ENCODE measurements at regions not wholly inside any gene's neighbourhood (a gene's known extent, or its start where the extent isn't known, plus 50 kb on each side); places are given as distances from the start of the nearest gene placed in this dataset.
A peak's percentile ranks its signal among the peaks of the same experiment; 100 is the strongest.

- Histone ChIP-seq H3K27me3 (no peaks in the 10 kb centered on the region), H3K9me3 (ENCODE audit: low read depth) (no peaks in the 10 kb centered on the region), H3K27ac (peak overlapping the region; percentile 64), H3K9me2 (replicated peaks; ENCODE audit: insufficient read depth) (no peaks in the 10 kb centered on the region), H3K79me2 (no peaks in the 10 kb centered on the region), H4K20me1 (ENCODE audit: insufficient read depth, poor library complexity, severe bottlenecking) (no peaks in the 10 kb centered on the region), H3K4me3 (no peak overlapping the region), H3K4me2 (no peak overlapping the region), H3K36me3 (replicated peaks; ENCODE audit: insufficient read depth, low read depth) (no peaks in the 10 kb centered on the region), H2AFZ (no peak overlapping the region), H3K4me1 (ENCODE audit: insufficient read depth) (no peaks in the 10 kb centered on the region)
- DNase-seq (ENCODE audit: low spot score) = peak; percentile 25
- TF ChIP-seq CTCF (IDR thresholded peaks at IDR 0.05; ENCODE audit: poor library complexity) (no peak), EZH2 (IDR thresholded peaks at IDR 0.05; ENCODE audit: borderline replicate concordance) (no peak), EZH2phosphoT487 (IDR thresholded peaks at IDR 0.05; ENCODE audit: low read depth, severe bottlenecking, unreplicated experiment) (no peak)
- WGBS (ENCODE audit: low lambda C conversion rate, missing lambda C conversion rate) = 85% methylated on average over 6 of the region's 6 CpGs
These were observed 656.5 kb downstream of the BNC2 start for GRCh38 chr9:16213781-16214515.

GRCh38 chr9:16214677-16215352 lies 655.7 kb downstream of the BNC2 start:
- Histone ChIP-seq H3K4me2 (no peak overlapping the region), H4K20me1 (ENCODE audit: insufficient read depth, poor library complexity, severe bottlenecking) (no peaks in the 10 kb centered on the region), H3K79me2 (no peaks in the 10 kb centered on the region), H3K36me3 (replicated peaks; ENCODE audit: insufficient read depth, low read depth) (no peaks in the 10 kb centered on the region), H3K4me1 (ENCODE audit: insufficient read depth) (no peaks in the 10 kb centered on the region), H3K4me3 (no peak overlapping the region), H3K9me3 (ENCODE audit: low read depth) (no peaks in the 10 kb centered on the region), H3K27me3 (no peaks in the 10 kb centered on the region), H2AFZ (no peak overlapping the region), H3K9me2 (replicated peaks; ENCODE audit: insufficient read depth) (no peaks in the 10 kb centered on the region), H3K27ac (peak overlapping the region; percentile 64)
- no peak for DNase-seq (ENCODE audit: low spot score)
- no peak for TF ChIP-seq CTCF (IDR thresholded peaks at IDR 0.05; ENCODE audit: poor library complexity)
- no peak for TF ChIP-seq EZH2 (IDR thresholded peaks at IDR 0.05; ENCODE audit: borderline replicate concordance)
- no peak for TF ChIP-seq EZH2phosphoT487 (IDR thresholded peaks at IDR 0.05; ENCODE audit: low read depth, severe bottlenecking, unreplicated experiment)
- 76% methylated on average over 16 of the region's 16 CpGs for WGBS (ENCODE audit: low lambda C conversion rate, missing lambda C conversion rate)

GRCh38 chr9:16215353-16215680 lies 655.2 kb downstream of the BNC2 start:
- no peak for TF ChIP-seq EZH2phosphoT487 (IDR thresholded peaks at IDR 0.05; ENCODE audit: low read depth, severe bottlenecking, unreplicated experiment)
- TF ChIP-seq EZH2 (IDR thresholded peaks at IDR 0.05; ENCODE audit: borderline replicate concordance) = no peak
- no peak for TF ChIP-seq CTCF (IDR thresholded peaks at IDR 0.05; ENCODE audit: poor library complexity)
- Histone ChIP-seq H3K4me3 (no peak overlapping the region), H3K27ac (peak overlapping the region; percentile 20), H3K9me3 (ENCODE audit: low read depth) (no peaks in the 10 kb centered on the region), H3K27me3 (no peaks in the 10 kb centered on the region), H3K9me2 (replicated peaks; ENCODE audit: insufficient read depth) (no peaks in the 10 kb centered on the region), H2AFZ (no peak overlapping the region), H3K4me2 (no peak overlapping the region), H3K4me1 (ENCODE audit: insufficient read depth) (no peaks in the 10 kb centered on the region), H3K79me2 (no peaks in the 10 kb centered on the region), H4K20me1 (ENCODE audit: insufficient read depth, poor library complexity, severe bottlenecking) (no peaks in the 10 kb centered on the region), H3K36me3 (replicated peaks; ENCODE audit: insufficient read depth, low read depth) (no peaks in the 10 kb centered on the region)
- no peak for DNase-seq (ENCODE audit: low spot score)
- 80% methylated on average over 6 of the region's 6 CpGs for WGBS (ENCODE audit: low lambda C conversion rate, missing lambda C conversion rate)
